SK-N-SH (cell line): ENCODE measurements at regions not wholly inside any gene's neighbourhood (a gene's known extent, or its start where the extent isn't known, plus 50 kb on each side); places are given as distances from the start of the nearest gene placed in this dataset.

Source experiments
- CTCF ChIA-PET: fragments of 300-600, 350-600 bp; formaldehyde crosslinking; extraction: SDS; loops from one replicate; lab custom pipeline; 2021; lab: Yijun Ruan, JAX
- POLR2A ChIA-PET: fragments of 350-600 bp; sonication (Branson Sonifier 250); formaldehyde crosslinking; extraction: SDS; loops from one replicate; lab custom pipeline; 2020; ENCODE audit warnings: antibody characterized with exemption, inconsistent platforms; lab: Yijun Ruan, JAX
- DNase-seq: peaks from one replicate; pipeline ENCODE4 v3.0.0; 2012
- H2AFZ ChIP-seq: fragments of 200-600 bp; sonication (generic); 2 replicates; pipeline ENCODE4 v1.8.1; 2016; ENCODE audit warnings: antibody characterized with exemption, mild to moderate bottlenecking, low read depth
- H3F3A ChIP-seq: fragments of 200-600 bp; sonication (generic); replicated peaks from 2 replicates; pipeline ENCODE3; 2016; ENCODE audit warnings: antibody characterized with exemption, mild to moderate bottlenecking; ENCODE audit not compliant: insufficient read depth
- H3K27ac ChIP-seq, 2 experiments: fragments of 200-500 bp in 1 of 2; fragments of 200-600 bp in 1 of 2; sonication (Bioruptor generic) in 1 of 2; sonication (generic), shearing (Covaris generic) in 1 of 2; 2 replicates each; pipeline versions ENCODE4 v1.5.1 to v1.6.1; 2014 to 2016; ENCODE audit warnings: low read depth in 2 of 2, inconsistent platforms in 1 of 2, low read length in 1 of 2, mild to moderate bottlenecking in 1 of 2, mixed read lengths in 1 of 2
- H3K27me3 ChIP-seq: fragments of 200-600 bp; sonication (generic), shearing (Covaris generic); 2 replicates; pipeline ENCODE4 v1.6.1; 2016; ENCODE audit warnings: mixed run types; ENCODE audit not compliant: insufficient read depth
- H3K36me3 ChIP-seq, 2 experiments: fragments of 200-500 bp in 1 of 2; fragments of 200-600 bp in 1 of 2; sonication (Bioruptor generic) in 1 of 2; sonication (generic) in 1 of 2; replicated peaks in 1 of 2; 2 replicates each; pipeline versions ENCODE3 to v1.5.1; 2014 to 2016; ENCODE audit warnings: low read length in 1 of 2, mild to moderate bottlenecking in 1 of 2; ENCODE audit not compliant: insufficient read depth in 2 of 2, control insufficient read depth in 1 of 2
- H3K4me1 ChIP-seq, 2 experiments: fragments of 200-500 bp in 1 of 2; fragments of 200-600 bp in 1 of 2; sonication (Bioruptor generic) in 1 of 2; sonication (generic), shearing (Covaris generic) in 1 of 2; 2 replicates each; pipeline versions ENCODE4 v1.5.1 to v1.6.1; 2014 to 2016; ENCODE audit warnings: low read depth in 1 of 2, low read length in 1 of 2, mixed run types in 1 of 2; ENCODE audit not compliant: insufficient read depth in 2 of 2, control insufficient read depth in 1 of 2
- H3K4me2 ChIP-seq: fragments of 200-600 bp; sonication (generic), shearing (Covaris generic); 2 replicates; pipeline ENCODE4 v1.6.1; 2017; ENCODE audit warnings: mixed run types
- H3K4me3 ChIP-seq, 2 experiments: fragments of 200-500 bp in 1 of 2; fragments of 200-600 bp in 1 of 2; sonication (Bioruptor generic) in 1 of 2; sonication (generic), shearing (Covaris generic) in 1 of 2; 2 replicates each; pipeline versions ENCODE4 v1.5.1 to v1.8.1; 2014 to 2016; ENCODE audit warnings: low read depth in 2 of 2, inconsistent platforms in 1 of 2, low read length in 1 of 2, mild to moderate bottlenecking in 1 of 2, mixed read lengths in 1 of 2, moderate library complexity in 1 of 2
- H3K79me2 ChIP-seq: fragments of 200-600 bp; sonication (generic); 2 replicates; pipeline ENCODE4 v1.8.1; 2017; ENCODE audit warnings: mild to moderate bottlenecking; ENCODE audit not compliant: insufficient read depth
- H3K9ac ChIP-seq: fragments of 200-600 bp; sonication (generic); 2 replicates; pipeline ENCODE4 v1.6.1; 2017; ENCODE audit warnings: mixed run types
- H3K9me2 ChIP-seq: fragments of 200-600 bp; sonication (generic); 2 replicates; pipeline ENCODE4 v1.6.1; 2017; ENCODE audit warnings: mixed run types
- H3K9me3 ChIP-seq: fragments of 200-600 bp; sonication (generic); 2 replicates; pipeline ENCODE4 v1.6.1; 2017; ENCODE audit warnings: mixed run types, mild to moderate bottlenecking, moderate library complexity
- H4K20me1 ChIP-seq: fragments of 200-600 bp; sonication (generic); 2 replicates; pipeline ENCODE4 v1.6.1; 2017; ENCODE audit warnings: mild to moderate bottlenecking, mixed run types; ENCODE audit not compliant: insufficient read depth
- CTCF ChIP-seq: fragments of 200-600 bp; sonication (generic); IDR thresholded peaks from 2 replicates; pipeline ENCODE4 v1.6.1; 2017; ENCODE audit warnings: antibody characterized with exemption, mild to moderate bottlenecking, moderate library complexity
- ELF1 ChIP-seq: IDR thresholded peaks from 2 replicates; pipeline ENCODE4 v1.4.0; 2012
- FOSL2 ChIP-seq: IDR thresholded peaks from 2 replicates; pipeline ENCODE4 v1.4.0; 2012; ENCODE audit warnings: low read depth, mild to moderate bottlenecking, moderate library complexity, borderline replicate concordance
- MAX ChIP-seq: IDR thresholded peaks from 2 replicates; pipeline ENCODE4 v1.4.0; 2012; ENCODE audit warnings: low read depth
- MXI1 ChIP-seq: IDR thresholded peaks from 2 replicates; pipeline ENCODE4 v1.6.1; 2012; ENCODE audit warnings: mild to moderate bottlenecking, low read depth, low read length, improper control_type of control experiment
- NFIC ChIP-seq: IDR thresholded peaks from 2 replicates; pipeline ENCODE4 v1.4.0; 2012; ENCODE audit warnings: borderline replicate concordance
- NRF1 ChIP-seq: IDR thresholded peaks from 2 replicates; pipeline ENCODE4 v1.6.1; 2012; ENCODE audit warnings: low read depth, mild to moderate bottlenecking, low read length
- POLR2AphosphoS5 ChIP-seq: IDR thresholded peaks from 2 replicates; pipeline ENCODE4 v1.6.1; 2012; ENCODE audit warnings: low read depth, low read length
- RXRA ChIP-seq: IDR thresholded peaks from 2 replicates; pipeline ENCODE4 v1.4.0; 2012; ENCODE audit warnings: low read depth, mild to moderate bottlenecking, borderline replicate concordance
- TAF1 ChIP-seq: IDR thresholded peaks from 2 replicates; pipeline ENCODE4 v1.6.1; 2012; ENCODE audit warnings: low read depth, mild to moderate bottlenecking, low read length, moderate library complexity, borderline replicate concordance
- USF2 ChIP-seq: fragments of 150-350 bp; IDR thresholded peaks from 2 replicates; pipeline ENCODE4 v1.6.1; 2017; ENCODE audit warnings: antibody characterized with exemption, low read length, low read depth, borderline replicate concordance
- ZBTB33 ChIP-seq: IDR thresholded peaks from 2 replicates; pipeline ENCODE4 v1.4.0; 2012; ENCODE audit warnings: low read depth, borderline replicate concordance
- WGBS: methylation state at CpG from one replicate; pipeline ENCODE4 v1.1.6; 2017; ENCODE audit warnings: low lambda C conversion rate; 5-methylcytosine and 5-hydroxymethylcytosine counted together
- TF ChIP-seq, protein P1 (sequence below): IDR thresholded peaks from 2 replicates; pipeline ENCODE4 v1.4.0; 2012; ENCODE audit warnings: low read depth, borderline replicate concordance

DNA sequence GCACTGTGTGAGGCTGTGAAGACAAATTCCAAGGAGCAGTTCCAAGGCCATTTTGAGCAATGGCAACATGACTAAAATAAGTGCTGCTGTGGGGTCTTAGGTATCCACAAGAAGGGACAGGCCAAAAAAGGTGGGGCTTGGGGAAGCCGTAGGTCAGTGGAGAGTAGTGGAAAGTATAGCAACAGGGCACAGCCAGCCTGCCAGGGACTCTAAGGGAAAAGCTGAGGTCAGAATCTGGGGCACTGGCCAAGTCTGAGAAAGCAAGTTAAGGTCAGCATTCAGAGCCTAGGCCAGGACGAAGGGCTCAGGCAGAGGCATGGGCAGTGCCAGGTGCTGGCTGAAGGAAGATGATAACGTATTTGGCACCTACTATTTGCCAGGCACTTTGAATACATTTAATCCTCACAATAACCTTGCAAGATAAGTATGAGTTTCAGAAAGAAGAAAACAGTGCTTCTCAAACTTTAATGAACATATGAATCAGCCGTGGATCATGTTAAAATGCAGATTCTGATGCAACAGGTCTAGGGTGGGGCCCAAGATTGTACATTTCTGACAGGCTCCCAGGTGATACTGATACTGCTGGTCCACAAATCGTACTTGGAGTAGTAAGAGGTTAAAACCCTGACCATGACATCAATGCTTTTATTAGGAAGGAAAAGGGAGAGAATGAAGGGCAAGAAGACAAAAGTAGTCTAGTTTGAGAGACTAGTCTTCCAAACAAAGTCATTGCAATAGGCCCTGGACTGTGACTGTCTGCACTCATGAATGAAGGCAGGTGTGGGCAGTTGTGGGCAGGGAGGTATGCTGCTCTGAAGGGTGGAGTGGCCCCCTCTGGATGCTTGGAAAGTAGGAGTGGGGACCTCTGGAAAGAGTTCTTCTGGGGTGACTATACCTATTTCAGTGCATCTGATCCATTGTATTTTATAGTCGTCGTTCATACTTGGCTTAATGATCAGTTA lies 106.3 kb upstream of the ANKRD28 start:
- DNase-seq = no peak
- TF ChIP-seq ZBTB33 (no peak), USF2 (no peak), MAX (no peak), FOSL2 (no peak), ELF1 (no peak), CTCF (no peak), POLR2AphosphoS5 (no peak), RXRA (no peak), NFIC (no peak), MXI1 (no peak), NRF1 (no peak), TAF1 (no peak)
- TF ChIP-seq, protein P1, sequence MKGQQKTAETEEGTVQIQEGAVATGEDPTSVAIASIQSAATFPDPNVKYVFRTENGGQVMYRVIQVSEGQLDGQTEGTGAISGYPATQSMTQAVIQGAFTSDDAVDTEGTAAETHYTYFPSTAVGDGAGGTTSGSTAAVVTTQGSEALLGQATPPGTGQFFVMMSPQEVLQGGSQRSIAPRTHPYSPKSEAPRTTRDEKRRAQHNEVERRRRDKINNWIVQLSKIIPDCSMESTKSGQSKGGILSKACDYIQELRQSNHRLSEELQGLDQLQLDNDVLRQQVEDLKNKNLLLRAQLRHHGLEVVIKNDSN = no peak
- Histone ChIP-seq H3K9me2 (no peaks in the 10 kb centered on the region), H3F3A (no peaks in the 10 kb centered on the region), H3K4me3 (no peak overlapping the region), H3K27ac (no peak overlapping the region), H3K9me3 (no peaks in the 10 kb centered on the region), H3K27me3 (no peaks in the 10 kb centered on the region), H3K9ac (no peak overlapping the region), H3K79me2 (no peaks in the 10 kb centered on the region), H3K4me2 (no peak overlapping the region), H3K36me3 (no peaks in the 10 kb centered on the region), H2AFZ (no peak overlapping the region), H3K4me1 (peaks cover 0 to 6% of the 10 kb centered on the region in 2 experiments; a peak in 1 of 4 replicates), H4K20me1 (no peaks in the 10 kb centered on the region)
- POLR2A ChIA-PET = no interaction called here
- CTCF ChIA-PET = no interaction called here
- WGBS = 79% methylated on average over 7 of the region's 7 CpGs
